ENCODE measurements at regions not wholly inside any gene's neighbourhood (a gene's known extent, or its start where the extent isn't known, plus 50 kb on each side); places are given as distances from the start of the nearest gene placed in this dataset.

GRCh38 chr10:50991456-50992355 is 82.6 kb upstream of the PRKG1 start:
- TF ChIP-seq EZH2 (optimal IDR thresholded peaks at IDR 0.05; ENCODE audit: low read depth, low read length) (no peak), EZH2phosphoT487 (IDR thresholded peaks at IDR 0.05; ENCODE audit: low read length) (no peak)
